ENCODE measurements at regions not wholly inside any gene's neighbourhood (a gene's known extent, or its start where the extent isn't known, plus 50 kb on each side); places are given as distances from the start of the nearest gene placed in this dataset.
"Not testable (repeated sequence)": the region's sequence is repeated elsewhere in the genome, so short reads cannot be mapped to it uniquely, and the experiment has no call there.

- no peak for FAIRE-seq
Measured at GRCh38 chr7:110529175-110529574, 561.8 kb upstream of the LRRN3 start.

GRCh38 chr7:110531186-110531585 is 559.7 kb upstream of the LRRN3 start:
- FAIRE-seq: no peak

- FAIRE-seq: no peak
Measured at GRCh38 chr7:110534241-110534931, 556.5 kb upstream of the LRRN3 start.

- no peak for FAIRE-seq
Measured at GRCh38 chr7:110539216-110539615, 551.7 kb upstream of the LRRN3 start.

DNA sequence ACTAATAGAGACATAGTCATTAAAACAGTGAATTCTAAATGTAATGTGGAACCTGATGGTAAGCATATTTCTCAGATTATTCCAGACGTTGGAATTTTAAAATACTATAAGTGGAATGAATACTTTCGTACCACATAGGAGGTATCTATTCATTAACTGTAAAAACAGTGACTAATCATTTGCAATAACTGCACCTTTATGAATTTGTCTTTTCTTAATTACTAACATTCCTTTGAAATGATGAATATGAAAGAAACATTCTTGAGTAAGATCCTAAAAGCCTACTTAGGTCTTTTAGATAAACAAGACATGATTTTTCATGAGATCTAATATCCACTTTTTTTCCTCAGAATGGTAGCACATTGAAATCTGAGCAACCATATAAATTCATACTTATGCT is 549.0 kb upstream of the LRRN3 start:
- FAIRE-seq: no peak

- FAIRE-seq: no peak
Measured at GRCh38 chr7:110544194-110544593, 546.7 kb upstream of the LRRN3 start.

DNA sequence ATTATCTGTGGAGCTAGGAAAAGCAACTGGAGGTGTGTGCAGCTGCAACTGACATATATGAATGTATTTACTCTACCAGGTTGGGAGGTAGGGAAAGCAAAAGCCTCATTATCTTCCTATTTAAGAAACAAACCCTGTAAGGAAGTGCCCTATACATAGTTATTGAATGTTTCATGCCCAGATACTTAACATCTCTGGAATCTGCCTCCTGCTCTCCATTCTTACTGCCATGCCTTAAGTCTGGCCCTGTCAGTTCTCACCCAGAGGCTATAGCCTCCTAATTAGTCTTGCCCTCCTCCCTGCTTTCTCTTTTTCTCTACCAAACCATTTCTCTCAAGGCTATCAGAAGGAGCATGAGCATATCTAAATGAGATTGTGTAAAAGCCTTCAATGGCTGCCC is 542.6 kb upstream of the LRRN3 start:
- no peak for FAIRE-seq

DNA sequence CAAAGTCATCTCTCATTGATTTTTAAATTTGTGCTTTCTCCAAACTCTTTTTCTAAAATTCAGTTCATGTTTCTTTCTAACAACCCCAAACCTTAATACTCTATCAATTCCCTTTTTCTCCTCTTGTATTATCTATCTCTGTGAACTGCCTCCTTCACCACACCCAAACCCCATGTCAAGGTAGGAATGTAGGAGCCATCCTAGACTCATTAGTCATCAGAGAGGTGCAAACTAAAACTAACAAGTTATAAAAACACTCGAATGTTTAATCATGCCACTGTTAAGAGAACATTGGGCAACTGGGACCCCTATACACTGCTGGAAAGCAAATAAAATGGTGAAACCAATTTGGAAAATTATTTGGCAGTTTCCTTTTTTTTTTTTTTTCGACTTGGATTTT is 533.8 kb upstream of the LRRN3 start:
- no peak for FAIRE-seq

GRCh38 chr7:110563286-110563685 is 527.6 kb upstream of the LRRN3 start:
- FAIRE-seq: not testable (repeated sequence)

- peak; percentile 70 for FAIRE-seq
Measured at GRCh38 chr7:110564246-110564645, 526.7 kb upstream of the LRRN3 start.

GRCh38 chr7:110568388-110568787 is 522.5 kb upstream of the LRRN3 start:
- no peak for FAIRE-seq

DNA sequence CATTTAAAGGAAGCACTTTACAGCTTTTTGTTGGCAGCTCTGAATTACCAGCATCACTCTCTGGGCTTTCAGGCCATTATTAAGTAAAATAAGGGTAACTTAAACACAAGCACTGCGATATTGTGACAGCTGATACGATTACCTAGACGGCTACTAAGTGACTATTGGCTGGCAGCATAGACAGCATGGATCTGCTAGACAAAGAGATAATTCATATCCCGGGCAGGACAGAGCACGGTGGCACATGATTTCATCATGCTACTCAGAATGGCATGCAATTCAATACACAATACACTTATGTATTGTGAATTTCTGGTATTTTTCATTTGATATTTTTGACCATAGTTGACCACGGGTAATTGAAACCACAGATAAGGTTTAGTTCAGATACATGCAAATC is 522.0 kb upstream of the LRRN3 start:
- no peak for FAIRE-seq

- FAIRE-seq: peak; percentile 9
Measured at GRCh38 chr7:110569486-110570205, 521.3 kb upstream of the LRRN3 start.

DNA sequence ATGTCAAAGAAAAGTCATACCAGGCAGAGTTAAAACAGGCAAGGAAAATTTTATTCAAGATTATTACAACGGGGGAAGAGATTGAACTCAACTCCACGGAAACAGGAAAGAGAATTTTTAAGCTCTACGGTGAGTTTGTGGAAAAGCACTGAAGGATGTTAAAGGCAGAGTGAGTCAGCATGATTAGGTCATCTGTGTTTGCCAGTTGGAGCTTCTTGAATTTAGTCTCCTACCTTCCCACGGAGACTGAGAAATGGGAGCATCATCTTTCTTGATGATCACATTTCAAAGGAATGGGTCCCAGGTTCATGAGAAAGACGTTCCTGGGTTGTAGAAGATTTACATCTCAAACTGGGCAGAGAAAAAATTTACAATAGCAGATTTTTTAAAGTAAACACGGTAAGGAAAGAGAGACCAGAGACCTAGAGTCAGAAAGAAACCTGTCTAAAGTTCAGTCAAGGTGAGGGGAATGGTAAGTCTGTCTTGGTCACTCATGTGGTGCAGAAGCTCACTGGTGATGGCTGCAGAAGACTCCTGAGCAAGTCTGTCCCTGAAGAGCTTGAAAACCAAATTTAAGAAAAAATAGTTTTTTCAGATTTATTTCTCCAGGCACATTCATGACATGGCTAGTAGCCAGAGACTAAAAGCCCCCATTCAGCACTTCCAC is 516.9 kb upstream of the LRRN3 start:
- FAIRE-seq: peak; percentile 61

GRCh38 chr7:110587294-110587693 is 503.6 kb upstream of the LRRN3 start:
- no peak for FAIRE-seq

- FAIRE-seq: no peak
Measured at GRCh38 chr7:110590415-110590814, 500.5 kb upstream of the LRRN3 start.

DNA sequence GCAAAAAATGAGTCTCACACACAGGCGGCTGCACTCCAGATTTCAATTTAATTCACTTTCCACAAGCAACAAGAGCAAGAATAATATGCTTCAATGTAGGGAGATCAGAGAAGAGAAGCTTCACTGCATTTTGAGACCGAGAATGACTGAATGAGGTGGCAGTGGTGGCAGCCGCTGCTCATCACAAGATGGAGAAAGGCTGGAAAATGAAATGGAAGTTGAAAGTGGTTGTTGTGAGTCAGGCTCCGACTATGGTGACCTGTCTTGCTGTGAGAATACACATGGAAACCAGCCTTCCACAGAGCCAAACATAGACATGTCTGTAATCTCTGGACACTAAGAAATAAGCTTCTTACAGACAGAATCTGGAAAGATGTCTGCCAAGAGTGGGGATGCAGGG is 499.6 kb upstream of the LRRN3 start:
- no peak for FAIRE-seq

DNA sequence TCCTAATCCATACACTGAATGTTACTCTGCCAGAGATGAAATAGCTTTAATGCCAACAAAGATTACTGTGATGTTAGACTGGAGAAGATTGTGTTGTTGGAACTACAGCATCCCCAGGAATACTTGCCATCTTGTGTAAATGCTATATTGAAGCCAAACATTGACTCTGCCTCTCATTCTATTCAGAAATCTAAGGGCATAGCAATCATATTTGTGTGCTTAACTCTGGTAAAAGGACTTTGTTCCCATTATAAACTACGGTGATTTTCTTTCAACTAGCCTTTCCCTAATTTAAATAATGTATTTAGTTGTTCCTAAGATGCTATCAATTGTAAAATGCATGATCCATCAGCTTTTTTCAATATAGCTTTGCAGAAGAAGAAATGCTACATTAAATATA is 498.4 kb upstream of the LRRN3 start:
- FAIRE-seq: no peak

- no peak for FAIRE-seq
Measured at GRCh38 chr7:110593355-110593754, 497.6 kb upstream of the LRRN3 start.

DNA sequence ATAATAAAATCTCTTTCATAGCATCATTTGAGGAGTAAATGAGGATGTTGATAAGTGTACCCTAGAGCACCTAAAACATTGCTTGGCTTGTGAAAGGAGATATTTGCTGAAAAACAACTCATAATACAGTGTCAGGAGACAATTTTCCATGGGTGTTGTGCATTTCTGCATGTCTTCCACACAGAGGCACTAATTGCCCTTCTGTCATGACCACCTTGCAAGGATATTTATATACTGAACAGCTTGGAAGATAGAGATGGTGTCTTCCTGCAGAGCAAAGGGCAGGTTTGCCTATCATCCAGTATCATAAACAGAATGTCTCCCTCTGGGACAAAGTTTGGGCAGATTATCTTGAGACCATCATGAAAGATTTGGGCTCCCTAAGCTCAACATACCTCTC is 495.2 kb upstream of the LRRN3 start:
- FAIRE-seq: no peak

- FAIRE-seq: no peak
Measured at GRCh38 chr7:110600956-110601355, 490.0 kb upstream of the LRRN3 start.

- no peak for FAIRE-seq
Measured at GRCh38 chr7:110601710-110602109, 489.2 kb upstream of the LRRN3 start.

GRCh38 chr7:110604206-110604605 is 486.7 kb upstream of the LRRN3 start:
- no peak for FAIRE-seq

GRCh38 chr7:110604885-110605284 is 486.0 kb upstream of the LRRN3 start:
- no peak for FAIRE-seq
